Occipital lobe (tissue), 1 donor: ENCODE measurements at regions not wholly inside any gene's neighbourhood (a gene's known extent, or its start where the extent isn't known, plus 50 kb on each side); places are given as distances from the start of the nearest gene placed in this dataset.

Experiments
- DNase-seq: peaks from one replicate; lab custom pipeline; 2025; lab: John Stamatoyannopoulos, UW

GRCh38 chr18:76255070-76255683 is 239.9 kb downstream of the ZNF516 start:
- DNase-seq: no peak

- no peak for DNase-seq
Measured at GRCh38 chr18:76252880-76253279, 242.2 kb downstream of the ZNF516 start.

- DNase-seq: no peak
Measured at GRCh38 chr18:76252139-76252538, 242.9 kb downstream of the ZNF516 start.

GRCh38 chr18:76251691-76252090 is 243.4 kb downstream of the ZNF516 start:
- no peak for DNase-seq

GRCh38 chr18:76246590-76246989 is 248.5 kb downstream of the ZNF516 start:
- no peak for DNase-seq

- no peak for DNase-seq
Measured at GRCh38 chr18:76234676-76235060, 260.4 kb downstream of the ZNF516 start.

GRCh38 chr18:76233876-76234675 is 261.0 kb downstream of the ZNF516 start:
- no peak for DNase-seq

GRCh38 chr18:76233406-76233805 is 261.6 kb downstream of the ZNF516 start:
- DNase-seq: no peak

GRCh38 chr18:76232779-76233178 is 262.3 kb downstream of the ZNF516 start:
- DNase-seq: no peak

GRCh38 chr18:76232010-76232409 is 263.0 kb downstream of the ZNF516 start:
- no peak for DNase-seq

GRCh38 chr18:76231402-76231801 is 263.6 kb downstream of the ZNF516 start:
- no peak for DNase-seq

GRCh38 chr18:76230791-76231190 is 264.3 kb downstream of the ZNF516 start:
- DNase-seq: no peak

- no peak for DNase-seq
Measured at GRCh38 chr18:76228716-76229115, 266.3 kb downstream of the ZNF516 start.

- no peak for DNase-seq
Measured at GRCh38 chr18:76227759-76228158, 267.3 kb downstream of the ZNF516 start.

- DNase-seq: no peak
Measured at GRCh38 chr18:76223403-76223802, 271.6 kb downstream of the ZNF516 start.

- no peak for DNase-seq
Measured at GRCh38 chr18:76219023-76219422, 276.0 kb downstream of the ZNF516 start.

GRCh38 chr18:76216096-76216495 is 278.9 kb downstream of the ZNF516 start:
- DNase-seq: no peak

- no peak for DNase-seq
Measured at GRCh38 chr18:76213991-76214390, 281.1 kb downstream of the ZNF516 start.

GRCh38 chr18:76212960-76213359 is 282.1 kb downstream of the ZNF516 start:
- no peak for DNase-seq

- no peak for DNase-seq
Measured at GRCh38 chr18:76209597-76209996, 285.4 kb downstream of the ZNF516 start.

GRCh38 chr18:76208678-76209306 is 286.2 kb downstream of the ZNF516 start:
- DNase-seq: no peak

- no peak for DNase-seq
Measured at GRCh38 chr18:76205906-76206305, 289.1 kb downstream of the ZNF516 start.

- DNase-seq: no peak
Measured at GRCh38 chr18:76203552-76203951, 291.5 kb downstream of the ZNF516 start.
